ENCODE measurements at regions not wholly inside any gene's neighbourhood (a gene's known extent, or its start where the extent isn't known, plus 50 kb on each side); places are given as distances from the start of the nearest gene placed in this dataset.
"Not testable (repeated sequence)": the region's sequence is repeated elsewhere in the genome, so short reads cannot be mapped to it uniquely, and the experiment has no call there.

DNA sequence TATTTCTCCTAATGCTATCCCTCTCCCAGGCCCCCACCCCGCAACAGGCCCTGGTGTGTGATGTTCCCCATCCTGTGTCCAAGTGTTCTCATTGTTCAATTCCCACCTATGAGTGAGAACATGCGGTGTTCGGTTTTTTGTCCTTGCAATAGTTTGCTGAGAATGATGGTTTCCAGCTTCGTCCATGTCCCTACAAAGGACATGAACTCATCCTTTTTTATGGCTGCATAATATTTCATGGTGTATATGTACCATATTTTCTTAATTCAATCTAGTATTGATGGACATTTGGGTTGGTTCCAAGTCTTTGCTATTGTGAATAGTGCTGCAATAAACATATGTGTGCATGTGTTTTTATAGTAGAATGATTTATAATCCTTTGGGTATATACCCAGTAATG is 1270.3 kb downstream of the UQCRFS1 start:
- not testable (repeated sequence) for H3K27me3 Mint-ChIP-seq; H3K27ac Mint-ChIP-seq; H3K36me3 Mint-ChIP-seq; H3K27me3 ChIP-seq (ENCODE audit: control insufficient read depth, insufficient read depth, low read length); H3K4me1 ChIP-seq (ENCODE audit: control insufficient read depth, insufficient read depth, low read length, poor library complexity, severe bottlenecking); H3K4me1 Mint-ChIP-seq; H3K36me3 ChIP-seq (ENCODE audit: control insufficient read depth, insufficient read depth, low read length); H3K9me3 ChIP-seq (ENCODE audit: control insufficient read depth in 2 of 2, low read length in 2 of 2); H3K27ac ChIP-seq (ENCODE audit: insufficient read depth, low read length, poor library complexity, severe bottlenecking); H3K4me3 Mint-ChIP-seq; DNase-seq; ATAC-seq (ENCODE audit: low read depth in 2 of 2); H3K4me3 ChIP-seq (ENCODE audit: low read depth, low read length)
- peaks cover 4 to 41% (median 11%) of the 10 kb centered on the region in 7 donors for H3K9me3 Mint-ChIP-seq

GRCh38 chr19:27936139-27936538 is 1276.8 kb downstream of the UQCRFS1 start:
- H3K4me1 Mint-ChIP-seq: no peaks in the 10 kb centered on the region

DNA sequence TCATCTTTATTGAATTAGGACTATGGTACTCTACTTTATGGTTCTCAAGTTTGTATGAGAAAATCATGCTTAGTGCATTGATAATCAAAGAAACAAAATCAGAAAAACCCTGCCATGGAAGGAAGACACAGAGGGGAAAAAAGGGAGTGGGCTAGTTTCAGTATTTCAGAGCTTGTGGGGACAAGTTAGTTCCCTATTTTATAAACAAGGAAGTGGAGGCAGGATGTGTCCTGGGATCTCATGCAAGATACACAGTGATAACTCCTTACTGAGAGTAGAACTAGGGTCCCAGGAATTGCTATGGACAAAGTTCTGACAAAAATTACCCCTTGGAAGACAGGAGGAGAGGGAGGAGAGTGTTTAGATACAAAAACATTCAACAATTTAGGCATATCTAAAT is 1277.3 kb downstream of the UQCRFS1 start:
- H3K9me3 ChIP-seq (ENCODE audit: control insufficient read depth in 2 of 2, low read length in 2 of 2): no peaks in the 10 kb centered on the region
- Mint-ChIP-seq H3K36me3 (no peaks in the 10 kb centered on the region), H3K9me3 (peaks cover 0 to 14% (median 2%) of the 10 kb centered on the region in 7 donors), H3K4me1 (no peaks in the 10 kb centered on the region), H3K27me3 (no peaks in the 10 kb centered on the region), H3K4me3 (no peak overlapping the region), H3K27ac (no peak overlapping the region)
- no peaks in the 10 kb centered on the region for H3K36me3 ChIP-seq (ENCODE audit: control insufficient read depth, insufficient read depth, low read length)
- no peak overlapping the region for H3K4me3 ChIP-seq (ENCODE audit: low read depth, low read length)
- no peak for ATAC-seq (ENCODE audit: low read depth in 2 of 2)
- no peak for DNase-seq
- no peaks in the 10 kb centered on the region for H3K27me3 ChIP-seq (ENCODE audit: control insufficient read depth, insufficient read depth, low read length)
- no peak overlapping the region for H3K27ac ChIP-seq (ENCODE audit: insufficient read depth, low read length, poor library complexity, severe bottlenecking)
- no peaks in the 10 kb centered on the region for H3K4me1 ChIP-seq (ENCODE audit: control insufficient read depth, insufficient read depth, low read length, poor library complexity, severe bottlenecking)

More at GRCh38 chr19:27936139-27936538, 1276.8 kb downstream of the UQCRFS1 start:
- Histone ChIP-seq H3K36me3 (ENCODE audit: control insufficient read depth, insufficient read depth, low read length) (no peaks in the 10 kb centered on the region), H3K9me3 (ENCODE audit: control insufficient read depth in 2 of 2, low read length in 2 of 2) (no peaks in the 10 kb centered on the region), H3K4me1 (ENCODE audit: control insufficient read depth, insufficient read depth, low read length, poor library complexity, severe bottlenecking) (no peaks in the 10 kb centered on the region), H3K4me3 (ENCODE audit: low read depth, low read length) (no peak overlapping the region), H3K27ac (ENCODE audit: insufficient read depth, low read length, poor library complexity, severe bottlenecking) (no peak overlapping the region), H3K27me3 (ENCODE audit: control insufficient read depth, insufficient read depth, low read length) (no peaks in the 10 kb centered on the region)
- Mint-ChIP-seq H3K9me3 (peaks cover 0 to 9% (median 1%) of the 10 kb centered on the region in 7 donors), H3K27me3 (no peaks in the 10 kb centered on the region), H3K27ac (no peak overlapping the region), H3K36me3 (no peaks in the 10 kb centered on the region), H3K4me3 (no peak overlapping the region)
- ATAC-seq (ENCODE audit: low read depth in 2 of 2) (no peak), DNase-seq (no peak)

DNA sequence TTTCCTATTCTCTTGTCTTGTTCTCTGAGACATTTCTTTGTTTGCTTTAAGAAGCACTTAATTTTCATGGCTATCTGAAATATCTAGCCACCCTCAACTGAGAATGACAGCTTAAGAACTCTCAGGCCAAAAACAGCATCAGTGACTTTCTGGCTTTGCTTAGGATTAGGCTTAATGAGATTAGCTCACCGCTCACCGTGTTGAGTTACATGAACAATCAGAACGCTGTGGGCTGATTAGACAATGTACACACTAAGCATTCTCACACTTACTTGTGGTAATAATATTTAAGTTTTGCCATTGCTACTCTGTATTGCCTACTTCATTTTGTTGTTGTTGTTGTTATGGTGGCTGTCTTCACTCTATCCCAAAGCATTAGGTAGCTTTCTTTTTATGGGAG is 1283.6 kb downstream of the UQCRFS1 start:
- Histone ChIP-seq H3K4me3 (ENCODE audit: low read depth, low read length) (no peak overlapping the region), H3K4me1 (ENCODE audit: control insufficient read depth, insufficient read depth, low read length, poor library complexity, severe bottlenecking) (no peaks in the 10 kb centered on the region), H3K27me3 (ENCODE audit: control insufficient read depth, insufficient read depth, low read length) (no peaks in the 10 kb centered on the region), H3K36me3 (ENCODE audit: control insufficient read depth, insufficient read depth, low read length) (no peaks in the 10 kb centered on the region), H3K27ac (ENCODE audit: insufficient read depth, low read length, poor library complexity, severe bottlenecking) (no peak overlapping the region), H3K9me3 (ENCODE audit: control insufficient read depth in 2 of 2, low read length in 2 of 2) (no peaks in the 10 kb centered on the region)
- DNase-seq (no peak), ATAC-seq (ENCODE audit: low read depth in 2 of 2) (no peak)
- no peak overlapping the region for H3K4me3 Mint-ChIP-seq
- peaks cover 0 to 15% (median 4%) of the 10 kb centered on the region in 7 donors for H3K9me3 Mint-ChIP-seq
- H3K27me3 Mint-ChIP-seq: no peaks in the 10 kb centered on the region
- no peaks in the 10 kb centered on the region for H3K4me1 Mint-ChIP-seq
- no peaks in the 10 kb centered on the region for H3K36me3 Mint-ChIP-seq
- H3K27ac Mint-ChIP-seq: no peak overlapping the region

DNA sequence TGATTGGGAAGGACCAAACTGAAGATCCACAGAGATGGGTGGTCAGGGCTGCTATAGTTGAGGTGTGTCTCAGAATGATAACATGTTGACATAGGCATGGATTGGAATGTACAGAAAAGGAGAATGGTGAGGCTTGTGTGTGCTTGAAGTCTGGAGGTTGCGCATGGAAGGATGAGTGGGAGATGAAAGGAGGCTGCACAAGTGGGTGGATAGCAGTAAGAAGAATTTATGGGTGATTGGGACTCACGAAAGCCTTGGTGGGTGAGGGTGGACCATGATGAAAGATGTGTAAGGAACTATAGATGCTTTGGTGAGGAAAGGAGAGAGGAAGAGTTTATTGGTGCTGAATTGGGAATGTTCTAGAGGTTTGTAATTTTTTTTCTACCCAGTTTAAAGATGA is 1287.7 kb downstream of the UQCRFS1 start:
- no peak overlapping the region for H3K27ac ChIP-seq (ENCODE audit: insufficient read depth, low read length, poor library complexity, severe bottlenecking)
- H3K36me3 ChIP-seq (ENCODE audit: control insufficient read depth, insufficient read depth, low read length): no peaks in the 10 kb centered on the region
- Mint-ChIP-seq H3K36me3 (no peaks in the 10 kb centered on the region), H3K4me1 (no peaks in the 10 kb centered on the region), H3K4me3 (no peak overlapping the region), H3K9me3 (peaks cover 0 to 7% (median 5%) of the 10 kb centered on the region in 7 donors), H3K27ac (no peak overlapping the region), H3K27me3 (no peaks in the 10 kb centered on the region)
- H3K9me3 ChIP-seq (ENCODE audit: control insufficient read depth in 2 of 2, low read length in 2 of 2): no peaks in the 10 kb centered on the region
- DNase-seq (no peak), ATAC-seq (ENCODE audit: low read depth in 2 of 2) (no peak)
- H3K4me3 ChIP-seq (ENCODE audit: low read depth, low read length): no peak overlapping the region
- H3K27me3 ChIP-seq (ENCODE audit: control insufficient read depth, insufficient read depth, low read length): no peaks in the 10 kb centered on the region
- no peaks in the 10 kb centered on the region for H3K4me1 ChIP-seq (ENCODE audit: control insufficient read depth, insufficient read depth, low read length, poor library complexity, severe bottlenecking)

GRCh38 chr19:27922970-27923369 is 1290.0 kb downstream of the UQCRFS1 start:
- H3K4me3 Mint-ChIP-seq: no peak overlapping the region
- H3K27ac ChIP-seq (ENCODE audit: insufficient read depth, low read length, poor library complexity, severe bottlenecking): no peak overlapping the region
- ATAC-seq (ENCODE audit: low read depth in 2 of 2): no peak
- peaks cover 0 to 8% (median 5%) of the 10 kb centered on the region in 7 donors for H3K9me3 Mint-ChIP-seq
- no peaks in the 10 kb centered on the region for H3K4me1 ChIP-seq (ENCODE audit: control insufficient read depth, insufficient read depth, low read length, poor library complexity, severe bottlenecking)
- H3K27ac Mint-ChIP-seq: no peak overlapping the region
- H3K36me3 ChIP-seq (ENCODE audit: control insufficient read depth, insufficient read depth, low read length): no peaks in the 10 kb centered on the region
- no peaks in the 10 kb centered on the region for H3K27me3 Mint-ChIP-seq
- H3K4me3 ChIP-seq (ENCODE audit: low read depth, low read length): no peak overlapping the region
- H3K36me3 Mint-ChIP-seq: no peaks in the 10 kb centered on the region
- no peaks in the 10 kb centered on the region for H3K4me1 Mint-ChIP-seq
- no peaks in the 10 kb centered on the region for H3K27me3 ChIP-seq (ENCODE audit: control insufficient read depth, insufficient read depth, low read length)
- H3K9me3 ChIP-seq (ENCODE audit: control insufficient read depth in 2 of 2, low read length in 2 of 2): no peaks in the 10 kb centered on the region
- no peak for DNase-seq

DNA sequence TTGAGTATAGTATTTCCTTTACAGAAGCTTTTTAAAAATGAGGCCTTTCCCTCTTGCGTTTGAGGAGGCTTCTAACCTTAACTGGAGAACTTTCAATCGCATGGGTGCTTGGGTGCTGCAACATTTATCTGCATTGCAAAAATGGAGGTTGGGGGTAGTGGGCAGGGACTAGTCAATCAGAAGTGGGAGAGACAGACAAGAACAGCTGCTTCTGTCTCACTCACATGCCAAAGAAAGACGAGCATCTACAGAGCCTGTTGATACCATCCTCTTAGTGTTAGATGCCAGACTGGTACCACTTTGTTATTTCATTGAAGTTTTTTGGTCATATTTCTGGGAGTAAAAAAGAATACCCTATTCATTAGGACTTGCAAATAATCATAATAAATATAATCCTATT is 1292.2 kb downstream of the UQCRFS1 start:
- H3K4me1 Mint-ChIP-seq: no peaks in the 10 kb centered on the region
- H3K36me3 Mint-ChIP-seq: no peaks in the 10 kb centered on the region
- Histone ChIP-seq H3K27me3 (ENCODE audit: control insufficient read depth, insufficient read depth, low read length) (no peaks in the 10 kb centered on the region), H3K36me3 (ENCODE audit: control insufficient read depth, insufficient read depth, low read length) (no peaks in the 10 kb centered on the region), H3K27ac (ENCODE audit: insufficient read depth, low read length, poor library complexity, severe bottlenecking) (no peak overlapping the region), H3K4me3 (ENCODE audit: low read depth, low read length) (no peak overlapping the region), H3K4me1 (ENCODE audit: control insufficient read depth, insufficient read depth, low read length, poor library complexity, severe bottlenecking) (no peaks in the 10 kb centered on the region), H3K9me3 (ENCODE audit: control insufficient read depth in 2 of 2, low read length in 2 of 2) (no peaks in the 10 kb centered on the region)
- H3K4me3 Mint-ChIP-seq: no peak overlapping the region
- ATAC-seq (ENCODE audit: low read depth in 2 of 2) (no peak), DNase-seq (no peak)
- H3K27ac Mint-ChIP-seq: no peak overlapping the region
- H3K9me3 Mint-ChIP-seq: peaks cover 0 to 9% (median 4%) of the 10 kb centered on the region in 7 donors
- H3K27me3 Mint-ChIP-seq: no peaks in the 10 kb centered on the region

GRCh38 chr19:27918818-27919217 is 1294.1 kb downstream of the UQCRFS1 start:
- DNase-seq (no peak), ATAC-seq (ENCODE audit: low read depth in 2 of 2) (no peak)
- Histone ChIP-seq H3K4me3 (ENCODE audit: low read depth, low read length) (no peak overlapping the region), H3K36me3 (ENCODE audit: control insufficient read depth, insufficient read depth, low read length) (no peaks in the 10 kb centered on the region), H3K27ac (ENCODE audit: insufficient read depth, low read length, poor library complexity, severe bottlenecking) (no peak overlapping the region), H3K9me3 (ENCODE audit: control insufficient read depth in 2 of 2, low read length in 2 of 2) (no peaks in the 10 kb centered on the region), H3K27me3 (ENCODE audit: control insufficient read depth, insufficient read depth, low read length) (no peaks in the 10 kb centered on the region), H3K4me1 (ENCODE audit: control insufficient read depth, insufficient read depth, low read length, poor library complexity, severe bottlenecking) (no peaks in the 10 kb centered on the region)
- Mint-ChIP-seq H3K4me1 (no peaks in the 10 kb centered on the region), H3K27ac (no peak overlapping the region), H3K4me3 (no peak overlapping the region), H3K27me3 (no peaks in the 10 kb centered on the region), H3K36me3 (no peaks in the 10 kb centered on the region), H3K9me3 (peaks cover 0 to 8% (median 1%) of the 10 kb centered on the region in 7 donors)

Measured in CD4-positive, CD25-positive, alpha-beta regulatory T cell (primary cell).